Liver (tissue), 3 donors: ENCODE measurements at regions not wholly inside any gene's neighbourhood (a gene's known extent, or its start where the extent isn't known, plus 50 kb on each side); places are given as distances from the start of the nearest gene placed in this dataset.

Experiments
- CTCF ChIP-seq: fragments of 150-350 bp; IDR thresholded peaks from 2 replicates; pipeline ENCODE4 v1.5.1; 2017; ENCODE audit warnings: improper control_type of control experiment, low read depth, low read length; ENCODE audit not compliant: missing input control
- EGR1 ChIP-seq, 2 donors: IDR thresholded peaks; 2 replicates each; pipeline ENCODE4 v1.6.1; 2016 to 2018; ENCODE audit warnings: antibody characterized with exemption in 2 of 2, low read depth in 2 of 2
- GABPA ChIP-seq, 2 donors: IDR thresholded peaks in 1 of 2; conservative IDR thresholded peaks in 1 of 2; 2 replicates each; pipeline ENCODE4 v1.6.1; 2016; ENCODE audit warnings: antibody characterized with exemption in 2 of 2, mild to moderate bottlenecking in 1 of 2, moderate library complexity in 1 of 2
- HNF4A ChIP-seq, 2 donors: conservative IDR thresholded peaks; 2 replicates each; pipeline ENCODE4 v1.6.1; 2016; ENCODE audit warnings: antibody characterized with exemption in 2 of 2, mild to moderate bottlenecking in 2 of 2
- JUND ChIP-seq, 2 donors: IDR thresholded peaks; 2 replicates each; pipeline ENCODE4 v1.6.1; 2016; ENCODE audit warnings: antibody characterized with exemption in 2 of 2
- NR2F2 ChIP-seq: IDR thresholded peaks from 2 replicates; pipeline ENCODE4 v1.6.1; 2016; ENCODE audit warnings: antibody characterized with exemption
- RAD21 ChIP-seq, 2 donors: IDR thresholded peaks; 2 replicates each; pipeline ENCODE4 v1.6.1; 2016; ENCODE audit warnings: antibody characterized with exemption in 2 of 2, mild to moderate bottlenecking in 2 of 2
- SP1 ChIP-seq: IDR thresholded peaks from 2 replicates; pipeline ENCODE4 v1.6.1; 2018; ENCODE audit warnings: antibody characterized with exemption, mild to moderate bottlenecking
- TAF1 ChIP-seq: conservative IDR thresholded peaks from 2 replicates; pipeline ENCODE4 v1.6.1; 2016; ENCODE audit warnings: antibody characterized with exemption, mild to moderate bottlenecking
- YY1 ChIP-seq: IDR thresholded peaks from 2 replicates; pipeline ENCODE4 v1.6.1; 2016; ENCODE audit warnings: antibody characterized with exemption, mild to moderate bottlenecking
- TF ChIP-seq, protein P1 (sequence below): IDR thresholded peaks from 2 replicates; pipeline ENCODE4 v1.6.1; 2016; ENCODE audit warnings: antibody characterized with exemption, mild to moderate bottlenecking
- TF ChIP-seq, protein P2 (sequence below): IDR thresholded peaks from 2 replicates; pipeline ENCODE4 v1.6.1; 2016; ENCODE audit warnings: antibody characterized with exemption
- TF ChIP-seq, protein P3 (sequence below): IDR thresholded peaks from 2 replicates; pipeline ENCODE4 v1.6.1; 2016; ENCODE audit warnings: antibody characterized with exemption
- donor health status: healthy.
- donor health status: healthy.

- TF ChIP-seq RAD21 (IDR thresholded peaks at IDR 0.05) (no peak), CTCF (no peak), SP1 (no peak), JUND (IDR thresholded peaks at IDR 0.05) (no peak), NR2F2 (no peak), GABPA (IDR thresholded peaks at IDR 0.05 in 1 of 2, conservative IDR thresholded peaks at IDR 0.05 in 1 of 2) (no peak), TAF1 (no peak), YY1 (no peak), HNF4A (conservative IDR thresholded peaks at IDR 0.05) (no peak), EGR1 (IDR thresholded peaks at IDR 0.05; ENCODE audit: low read depth in 2 of 2) (no peak)
- TF ChIP-seq, protein P1, sequence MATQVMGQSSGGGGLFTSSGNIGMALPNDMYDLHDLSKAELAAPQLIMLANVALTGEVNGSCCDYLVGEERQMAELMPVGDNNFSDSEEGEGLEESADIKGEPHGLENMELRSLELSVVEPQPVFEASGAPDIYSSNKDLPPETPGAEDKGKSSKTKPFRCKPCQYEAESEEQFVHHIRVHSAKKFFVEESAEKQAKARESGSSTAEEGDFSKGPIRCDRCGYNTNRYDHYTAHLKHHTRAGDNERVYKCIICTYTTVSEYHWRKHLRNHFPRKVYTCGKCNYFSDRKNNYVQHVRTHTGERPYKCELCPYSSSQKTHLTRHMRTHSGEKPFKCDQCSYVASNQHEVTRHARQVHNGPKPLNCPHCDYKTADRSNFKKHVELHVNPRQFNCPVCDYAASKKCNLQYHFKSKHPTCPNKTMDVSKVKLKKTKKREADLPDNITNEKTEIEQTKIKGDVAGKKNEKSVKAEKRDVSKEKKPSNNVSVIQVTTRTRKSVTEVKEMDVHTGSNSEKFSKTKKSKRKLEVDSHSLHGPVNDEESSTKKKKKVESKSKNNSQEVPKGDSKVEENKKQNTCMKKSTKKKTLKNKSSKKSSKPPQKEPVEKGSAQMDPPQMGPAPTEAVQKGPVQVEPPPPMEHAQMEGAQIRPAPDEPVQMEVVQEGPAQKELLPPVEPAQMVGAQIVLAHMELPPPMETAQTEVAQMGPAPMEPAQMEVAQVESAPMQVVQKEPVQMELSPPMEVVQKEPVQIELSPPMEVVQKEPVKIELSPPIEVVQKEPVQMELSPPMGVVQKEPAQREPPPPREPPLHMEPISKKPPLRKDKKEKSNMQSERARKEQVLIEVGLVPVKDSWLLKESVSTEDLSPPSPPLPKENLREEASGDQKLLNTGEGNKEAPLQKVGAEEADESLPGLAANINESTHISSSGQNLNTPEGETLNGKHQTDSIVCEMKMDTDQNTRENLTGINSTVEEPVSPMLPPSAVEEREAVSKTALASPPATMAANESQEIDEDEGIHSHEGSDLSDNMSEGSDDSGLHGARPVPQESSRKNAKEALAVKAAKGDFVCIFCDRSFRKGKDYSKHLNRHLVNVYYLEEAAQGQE = no peak
- TF ChIP-seq, protein P2, sequence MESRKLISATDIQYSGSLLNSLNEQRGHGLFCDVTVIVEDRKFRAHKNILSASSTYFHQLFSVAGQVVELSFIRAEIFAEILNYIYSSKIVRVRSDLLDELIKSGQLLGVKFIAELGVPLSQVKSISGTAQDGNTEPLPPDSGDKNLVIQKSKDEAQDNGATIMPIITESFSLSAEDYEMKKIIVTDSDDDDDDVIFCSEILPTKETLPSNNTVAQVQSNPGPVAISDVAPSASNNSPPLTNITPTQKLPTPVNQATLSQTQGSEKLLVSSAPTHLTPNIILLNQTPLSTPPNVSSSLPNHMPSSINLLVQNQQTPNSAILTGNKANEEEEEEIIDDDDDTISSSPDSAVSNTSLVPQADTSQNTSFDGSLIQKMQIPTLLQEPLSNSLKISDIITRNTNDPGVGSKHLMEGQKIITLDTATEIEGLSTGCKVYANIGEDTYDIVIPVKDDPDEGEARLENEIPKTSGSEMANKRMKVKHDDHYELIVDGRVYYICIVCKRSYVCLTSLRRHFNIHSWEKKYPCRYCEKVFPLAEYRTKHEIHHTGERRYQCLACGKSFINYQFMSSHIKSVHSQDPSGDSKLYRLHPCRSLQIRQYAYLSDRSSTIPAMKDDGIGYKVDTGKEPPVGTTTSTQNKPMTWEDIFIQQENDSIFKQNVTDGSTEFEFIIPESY = no peak
- TF ChIP-seq, protein P3, sequence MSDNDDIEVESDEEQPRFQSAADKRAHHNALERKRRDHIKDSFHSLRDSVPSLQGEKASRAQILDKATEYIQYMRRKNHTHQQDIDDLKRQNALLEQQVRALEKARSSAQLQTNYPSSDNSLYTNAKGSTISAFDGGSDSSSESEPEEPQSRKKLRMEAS = no peak
Observed at GRCh38 chr6:2355150-2355549, 109.7 kb upstream of the GMDS start.
